ENCODE measurements at regions not wholly inside any gene's neighbourhood (a gene's known extent, or its start where the extent isn't known, plus 50 kb on each side); places are given as distances from the start of the nearest gene placed in this dataset.

DNA sequence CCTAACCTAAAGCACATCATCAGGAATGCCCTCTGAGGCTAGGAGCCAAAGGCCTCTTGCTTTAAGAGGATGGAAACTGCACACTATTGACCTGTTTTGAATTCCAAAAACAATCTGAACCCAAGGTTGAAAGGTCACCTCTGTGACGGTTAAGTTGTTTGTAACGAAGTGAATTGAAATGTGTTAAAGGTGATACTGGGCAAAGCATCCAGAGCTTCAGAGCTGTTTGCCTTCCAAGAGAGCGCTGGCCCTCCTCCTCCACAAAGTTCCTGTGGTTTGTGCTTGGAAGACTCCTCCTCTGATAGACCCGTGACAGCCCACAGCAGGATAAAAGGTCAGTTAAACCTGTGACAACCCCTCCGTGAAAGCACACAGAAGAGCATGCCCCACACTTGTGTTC lies 133.7 kb upstream of the CTTNBP2 start:
- ATAC-seq (no peak), DNase-seq (no peak)
- Mint-ChIP-seq H3K4me3 (no peak overlapping the region), H3K27me3 (peaks cover 1 to 29% (median 7%) of the 10 kb centered on the region in 5 donors), H3K4me1 (no peaks in the 10 kb centered on the region), H3K36me3 (no peaks in the 10 kb centered on the region), H3K27ac (no peak overlapping the region), H3K9me3 (peaks cover 0 to 9% (median 2%) of the 10 kb centered on the region in 9 donors)
- POLR2A ChIA-PET, result no interaction called here

DNA sequence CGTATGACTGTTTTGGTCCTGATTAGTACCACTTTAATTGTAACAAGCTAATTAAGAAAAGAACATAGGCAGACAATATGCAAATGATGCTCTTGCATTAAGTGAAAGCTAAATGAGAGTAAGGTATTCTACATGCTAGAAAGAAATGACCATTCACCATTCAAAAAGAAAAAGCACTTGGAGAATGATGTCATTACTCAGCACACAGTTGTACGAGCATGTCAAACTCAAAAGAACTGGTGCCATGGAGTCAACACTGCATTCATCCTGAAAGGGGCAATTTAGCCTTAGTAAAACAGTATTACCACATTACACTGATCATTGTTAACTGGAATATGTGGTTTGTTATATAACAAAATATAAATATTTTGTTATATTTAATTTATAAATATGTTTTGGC lies 136.2 kb upstream of the CTTNBP2 start:
- ATAC-seq (no peak), DNase-seq (no peak)
- Mint-ChIP-seq H3K9me3 (peaks cover 0 to 9% (median 2%) of the 10 kb centered on the region in 9 donors), H3K27ac (no peak overlapping the region), H3K4me1 (no peaks in the 10 kb centered on the region), H3K4me3 (no peak overlapping the region), H3K36me3 (no peaks in the 10 kb centered on the region), H3K27me3 (peaks cover 1 to 28% (median 7%) of the 10 kb centered on the region in 5 donors)
- POLR2A ChIA-PET, result no interaction called here

DNA sequence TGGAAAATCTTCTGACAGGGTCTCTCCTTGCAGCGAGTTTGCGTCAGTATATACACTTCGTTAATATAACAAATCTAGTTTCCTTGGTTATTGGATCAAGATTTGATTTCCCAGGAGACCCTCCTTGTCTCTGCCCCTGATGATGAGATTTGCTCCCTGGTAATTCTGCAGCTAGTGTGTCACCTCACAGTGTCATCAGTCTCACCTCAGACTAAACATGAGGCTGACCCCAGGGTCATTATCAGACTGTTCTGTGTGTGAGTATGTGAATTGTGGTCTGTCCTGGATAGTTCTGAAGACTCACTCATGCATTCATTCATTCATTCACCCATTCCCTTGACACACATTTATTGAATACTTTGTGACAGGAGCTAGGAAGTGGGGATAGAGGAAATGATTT lies 138.4 kb upstream of the CTTNBP2 start:
- POLR2A ChIA-PET, result no interaction called here
- H3K4me1 Mint-ChIP-seq, result no peaks in the 10 kb centered on the region

DNA sequence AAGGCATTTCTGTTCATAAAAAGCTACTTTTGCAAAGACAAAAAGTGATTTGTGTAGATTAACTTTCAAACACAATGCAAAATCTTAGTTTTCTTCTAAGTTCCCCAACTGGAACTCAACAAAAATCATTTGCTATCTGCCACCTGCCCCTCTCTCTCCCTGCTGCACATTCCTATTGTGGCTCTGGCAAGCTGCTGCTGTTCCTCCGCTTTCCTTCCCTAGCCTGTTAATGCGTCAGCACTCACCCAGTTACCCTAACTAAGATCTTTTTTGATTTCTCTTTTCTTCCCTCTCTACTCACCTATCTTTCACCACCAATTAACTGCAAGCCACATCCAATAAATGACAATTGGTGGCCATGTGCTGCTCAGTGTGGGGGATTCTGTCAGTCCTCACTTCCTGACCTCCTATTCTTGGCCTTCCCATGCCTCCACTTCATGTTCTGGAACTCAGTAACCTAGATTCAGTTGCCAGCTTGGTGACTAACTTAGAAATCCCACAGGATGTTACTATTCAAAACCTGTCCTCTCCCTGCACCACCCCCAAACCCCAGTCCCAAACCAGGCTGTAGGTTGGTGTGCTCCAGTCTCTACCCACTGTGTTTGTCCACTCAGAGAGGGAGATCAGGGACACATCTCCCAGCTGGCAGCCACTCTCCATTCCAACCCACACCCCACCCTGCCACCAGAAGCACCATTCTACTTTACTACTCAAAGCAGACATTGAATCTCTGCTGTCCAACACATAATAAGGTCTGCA lies 140.2 kb upstream of the CTTNBP2 start:
- peaks cover 0 to 15% (median 8%) of the 10 kb centered on the region in 9 donors for H3K9me3 Mint-ChIP-seq
- POLR2A ChIA-PET, result no interaction called here
- ATAC-seq, result no peak

More for the DNA sequence above, 138.4 kb upstream of the CTTNBP2 start:
- Mint-ChIP-seq H3K4me3 (no peak overlapping the region), H3K36me3 (no peaks in the 10 kb centered on the region), H3K27me3 (peaks cover 0 to 15% (median under 1%) of the 10 kb centered on the region in 5 donors), H3K9me3 (peaks cover 0 to 9% (median 2%) of the 10 kb centered on the region in 9 donors), H3K27ac (no peak overlapping the region)
- DNase-seq (no peak), ATAC-seq (no peak)

DNA sequence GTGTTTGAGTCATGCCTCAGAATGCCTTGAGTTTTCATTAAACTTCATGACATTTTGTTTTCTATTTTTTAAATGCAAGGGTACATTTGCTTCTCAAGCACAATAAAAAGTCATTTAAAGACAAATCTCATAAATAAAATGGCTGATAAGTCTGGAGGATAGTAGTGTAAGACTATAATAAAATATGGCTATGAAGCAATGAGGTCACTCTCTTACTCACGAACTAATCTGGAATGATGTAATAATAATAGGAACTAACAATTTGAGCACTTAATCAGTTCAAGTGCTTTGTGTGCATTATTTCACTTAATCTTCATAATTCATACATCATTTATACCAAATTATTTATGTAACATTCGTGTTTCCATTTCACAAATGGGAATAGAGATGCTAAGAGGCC lies 149.3 kb upstream of the CTTNBP2 start:
- Mint-ChIP-seq H3K36me3 (peaks cover 0 to 3% (median 0%) of the 10 kb centered on the region in 3 donors), H3K4me3 (no peak overlapping the region), H3K27ac (no peak overlapping the region), H3K27me3 (no peaks in the 10 kb centered on the region), H3K4me1 (no peaks in the 10 kb centered on the region), H3K9me3 (peaks cover 0 to 23% (median 7%) of the 10 kb centered on the region in 9 donors)
- POLR2A ChIA-PET, result no interaction called here
- no peak for ATAC-seq
- DNase-seq, result no peak

More for the DNA sequence above, 140.2 kb upstream of the CTTNBP2 start:
- no peak for DNase-seq
- H3K27me3 Mint-ChIP-seq, result peaks cover 0 to 20% (median 0%) of the 10 kb centered on the region in 5 donors
- H3K4me3 Mint-ChIP-seq, result no peak overlapping the region
- no peaks in the 10 kb centered on the region for H3K4me1 Mint-ChIP-seq
- peaks cover 0 to 10% (median 0%) of the 10 kb centered on the region in 3 donors for H3K36me3 Mint-ChIP-seq
- H3K27ac Mint-ChIP-seq, result no peak overlapping the region

DNA sequence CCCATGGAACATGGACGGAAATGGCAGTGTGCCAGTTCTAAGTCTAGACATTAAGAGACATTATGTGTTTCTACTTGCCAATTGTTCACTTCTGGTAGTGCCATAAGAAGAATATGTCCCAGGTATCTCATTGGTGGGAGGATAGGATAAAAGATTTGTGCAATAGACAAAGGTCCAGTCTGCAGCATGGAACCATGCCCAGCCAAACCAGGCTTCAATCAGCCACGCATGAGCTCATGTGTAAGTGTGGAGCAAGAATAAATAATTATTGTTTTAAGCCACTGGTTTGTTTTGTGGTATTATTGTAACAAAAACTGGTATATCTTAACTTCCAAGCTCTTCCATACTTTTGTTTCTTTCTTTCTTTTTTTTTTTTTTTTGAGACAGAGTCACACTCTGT lies 153.6 kb upstream of the CTTNBP2 start:
- DNase-seq (no peak), ATAC-seq (no peak)
- Mint-ChIP-seq H3K36me3 (no peaks in the 10 kb centered on the region), H3K27me3 (peaks cover 0 to 2% (median 0%) of the 10 kb centered on the region in 5 donors), H3K27ac (no peak overlapping the region), H3K4me1 (no peaks in the 10 kb centered on the region), H3K4me3 (no peak overlapping the region), H3K9me3 (no peaks in the 10 kb centered on the region)
- POLR2A ChIA-PET, result no interaction called here

DNA sequence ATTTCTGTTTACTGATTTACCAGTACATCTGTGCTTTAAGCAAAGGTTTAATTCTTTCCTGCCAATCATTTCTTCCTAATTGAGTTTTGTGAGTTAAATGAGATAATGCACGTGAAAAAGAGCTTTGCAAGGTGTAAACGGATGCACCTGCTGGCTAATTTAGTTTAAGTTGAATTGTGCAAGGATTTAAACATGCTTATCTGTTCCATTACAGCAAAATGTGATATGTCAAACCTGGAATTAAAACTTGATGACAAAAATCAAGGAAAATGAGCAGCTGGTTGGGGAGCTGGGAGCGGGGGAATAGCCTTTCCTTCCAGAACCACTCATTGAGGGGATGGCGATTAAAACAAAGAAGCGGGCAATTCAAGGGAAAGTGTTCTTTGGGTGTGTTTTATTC lies 155.0 kb upstream of the CTTNBP2 start:
- H3K9me3 Mint-ChIP-seq, result no peaks in the 10 kb centered on the region
- POLR2A ChIA-PET, result no interaction called here
- H3K36me3 Mint-ChIP-seq, result no peaks in the 10 kb centered on the region
- peaks cover 0 to 2% (median 0%) of the 10 kb centered on the region in 5 donors for H3K27me3 Mint-ChIP-seq
- H3K27ac Mint-ChIP-seq, result no peak overlapping the region
- no peaks in the 10 kb centered on the region for H3K4me1 Mint-ChIP-seq
- no peak overlapping the region for H3K4me3 Mint-ChIP-seq
- ATAC-seq (no peak), DNase-seq (no peak)

DNA sequence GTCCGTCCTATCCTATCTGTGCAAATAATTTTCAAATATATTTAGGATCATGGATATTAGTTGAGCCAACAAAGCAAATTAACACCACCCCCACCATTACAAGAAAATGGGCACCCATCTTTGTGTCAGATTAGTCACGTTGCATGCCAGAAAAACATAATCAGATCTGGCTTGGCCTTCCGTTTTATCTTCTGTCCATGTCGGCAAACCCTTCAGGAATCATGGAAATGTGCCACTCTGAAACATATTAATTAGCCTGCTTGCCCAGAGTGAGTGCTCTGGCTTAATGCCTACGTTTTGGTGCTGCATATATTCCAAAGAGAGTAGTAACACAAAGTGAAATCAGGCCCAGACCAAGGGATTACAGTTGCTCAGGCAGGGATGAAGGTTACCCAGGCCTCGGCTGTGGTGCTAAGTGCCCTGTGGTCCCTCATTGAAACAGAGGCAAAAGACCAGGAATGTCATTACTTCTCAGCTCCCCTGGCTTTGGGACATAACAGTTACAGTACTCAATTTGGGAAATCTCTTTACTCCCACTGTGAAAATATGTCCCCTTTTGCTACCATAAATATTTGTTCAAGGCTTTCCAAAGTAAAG lies 154.0 kb upstream of the LSM8 start:
- Mint-ChIP-seq H3K36me3 (no peaks in the 10 kb centered on the region), H3K9me3 (peaks cover 0 to 9% (median 0%) of the 10 kb centered on the region in 9 donors), H3K4me1 (no peaks in the 10 kb centered on the region), H3K4me3 (no peak overlapping the region), H3K27me3 (peaks cover 1 to 11% (median 5%) of the 10 kb centered on the region in 5 donors), H3K27ac (no peak overlapping the region)
- ATAC-seq, result no peak
- DNase-seq, result no peak
- POLR2A ChIA-PET, result no interaction called here

DNA sequence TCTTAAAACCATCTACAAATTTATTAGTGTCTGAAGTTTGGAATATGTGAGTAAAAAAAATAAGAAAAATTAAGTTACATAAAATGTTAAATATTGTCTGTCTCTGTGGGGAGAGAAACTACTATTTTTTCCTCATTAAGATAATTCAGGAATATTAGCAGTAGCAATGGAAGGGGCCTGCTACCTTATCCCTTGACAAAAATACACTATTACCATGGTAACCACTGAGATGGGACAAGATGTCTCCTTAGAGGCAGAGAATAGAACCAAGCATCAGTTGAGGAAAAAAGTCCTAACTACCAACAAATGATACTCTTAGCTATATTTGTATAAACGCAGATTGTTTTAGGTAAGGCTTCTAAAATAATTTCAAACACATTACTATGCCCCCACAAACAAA lies 150.7 kb upstream of the LSM8 start:
- peaks cover 1 to 20% (median 5%) of the 10 kb centered on the region in 5 donors for H3K27me3 Mint-ChIP-seq
- ATAC-seq (no peak), DNase-seq (no peak)
- H3K9me3 Mint-ChIP-seq, result peaks cover 0 to 14% (median 0%) of the 10 kb centered on the region in 9 donors
- no peak overlapping the region for H3K4me3 Mint-ChIP-seq
- POLR2A ChIA-PET, result no interaction called here
- H3K27ac Mint-ChIP-seq, result no peak overlapping the region
- no peaks in the 10 kb centered on the region for H3K36me3 Mint-ChIP-seq
- H3K4me1 Mint-ChIP-seq, result no peaks in the 10 kb centered on the region

DNA sequence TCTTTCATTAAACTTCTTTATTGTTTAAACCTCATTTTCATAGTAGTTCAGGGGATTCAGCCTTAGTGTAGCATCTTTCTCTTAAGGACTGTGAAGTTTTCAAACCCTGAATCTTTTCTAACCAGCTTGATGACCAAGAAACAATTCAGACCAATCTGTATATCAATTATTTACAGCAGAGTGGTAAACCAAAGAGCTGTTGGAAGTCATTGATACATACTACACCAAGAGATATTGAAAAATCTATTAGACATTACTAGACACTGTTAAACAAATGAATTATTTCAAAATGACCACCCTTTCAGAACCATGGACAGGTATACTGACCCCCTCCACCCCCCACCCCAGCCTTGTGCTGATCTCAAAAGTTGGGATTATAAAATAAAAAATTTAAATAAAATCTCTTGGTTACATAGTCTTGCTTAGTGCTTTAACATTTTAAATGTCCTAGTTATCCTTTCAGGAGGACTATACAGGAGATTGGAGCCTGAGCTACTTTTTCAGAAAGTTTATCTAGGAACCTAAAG lies 143.9 kb upstream of the LSM8 start:
- Mint-ChIP-seq H3K27ac (no peak overlapping the region), H3K4me1 (no peaks in the 10 kb centered on the region), H3K36me3 (no peaks in the 10 kb centered on the region), H3K4me3 (no peak overlapping the region), H3K9me3 (peaks cover 0 to 4% (median 0%) of the 10 kb centered on the region in 9 donors), H3K27me3 (peaks cover under 1 to 24% (median 2%) of the 10 kb centered on the region in 5 donors)
- ATAC-seq, result no peak
- POLR2A ChIA-PET, result no interaction called here
- no peak for DNase-seq

DNA sequence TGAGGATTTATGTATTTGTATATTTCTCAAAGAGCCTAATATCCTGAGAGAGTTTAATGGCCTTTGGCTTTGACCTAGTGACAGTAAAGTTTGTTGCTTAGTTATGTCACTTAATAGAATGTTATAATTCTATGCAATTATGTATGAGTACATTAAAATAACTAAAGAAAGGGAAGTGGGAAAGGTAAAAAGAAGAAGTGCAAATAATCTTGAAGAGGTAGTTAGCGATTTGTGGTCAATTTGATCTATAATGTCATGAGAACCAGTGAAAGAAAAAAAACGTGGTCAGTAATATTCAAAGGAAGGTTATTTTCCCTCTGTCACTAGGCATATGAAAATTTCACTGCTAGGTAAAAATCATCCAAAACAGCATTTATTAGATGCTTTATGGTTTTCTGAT lies 143.4 kb upstream of the LSM8 start:
- peaks cover 0 to 19% (median 2%) of the 10 kb centered on the region in 5 donors for H3K27me3 Mint-ChIP-seq
- no peaks in the 10 kb centered on the region for H3K4me1 Mint-ChIP-seq

DNA sequence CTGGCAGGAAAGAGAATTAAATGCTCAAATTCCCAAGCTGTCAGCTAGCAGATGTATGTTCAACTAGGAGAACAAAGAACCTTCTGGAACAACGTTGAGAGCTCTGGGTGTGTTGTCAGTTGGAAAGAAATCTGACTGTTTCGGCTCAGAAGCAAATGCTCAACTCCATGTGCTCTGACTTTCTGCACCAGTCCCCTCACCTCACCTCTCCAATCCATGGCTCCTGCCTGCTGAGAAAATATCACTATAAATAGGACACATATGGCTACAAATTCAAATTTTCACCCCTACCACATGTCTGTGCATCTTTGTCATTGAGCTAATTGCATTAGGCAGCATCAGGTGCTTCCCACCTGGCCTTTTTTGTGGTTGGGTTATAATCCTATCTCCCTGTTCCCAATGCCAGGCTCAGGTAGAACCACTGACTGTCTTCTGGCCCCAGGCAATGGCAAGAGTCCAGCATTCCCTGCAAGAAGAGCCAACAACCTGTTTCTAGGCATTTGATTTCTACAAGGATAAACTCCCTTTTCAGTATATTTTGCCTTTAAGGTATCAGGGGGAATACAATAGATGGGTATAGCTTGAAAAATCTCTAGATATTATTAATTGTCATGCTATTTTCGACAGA lies 142.6 kb upstream of the LSM8 start:
- Mint-ChIP-seq H3K36me3 (no peaks in the 10 kb centered on the region), H3K4me3 (no peak overlapping the region), H3K4me1 (no peaks in the 10 kb centered on the region), H3K27me3 (peaks cover 0 to 16% (median 6%) of the 10 kb centered on the region in 5 donors), H3K9me3 (peaks cover 0 to 4% (median 0%) of the 10 kb centered on the region in 9 donors), H3K27ac (no peak overlapping the region)
- DNase-seq (no peak), ATAC-seq (no peak)
- POLR2A ChIA-PET, result no interaction called here

More for the DNA sequence above, 143.4 kb upstream of the LSM8 start:
- peaks cover 0 to 4% (median 0%) of the 10 kb centered on the region in 9 donors for H3K9me3 Mint-ChIP-seq
- POLR2A ChIA-PET, result no interaction called here
- no peak for DNase-seq
- no peak overlapping the region for H3K27ac Mint-ChIP-seq
- no peak for ATAC-seq
- no peaks in the 10 kb centered on the region for H3K36me3 Mint-ChIP-seq
- H3K4me3 Mint-ChIP-seq, result no peak overlapping the region

DNA sequence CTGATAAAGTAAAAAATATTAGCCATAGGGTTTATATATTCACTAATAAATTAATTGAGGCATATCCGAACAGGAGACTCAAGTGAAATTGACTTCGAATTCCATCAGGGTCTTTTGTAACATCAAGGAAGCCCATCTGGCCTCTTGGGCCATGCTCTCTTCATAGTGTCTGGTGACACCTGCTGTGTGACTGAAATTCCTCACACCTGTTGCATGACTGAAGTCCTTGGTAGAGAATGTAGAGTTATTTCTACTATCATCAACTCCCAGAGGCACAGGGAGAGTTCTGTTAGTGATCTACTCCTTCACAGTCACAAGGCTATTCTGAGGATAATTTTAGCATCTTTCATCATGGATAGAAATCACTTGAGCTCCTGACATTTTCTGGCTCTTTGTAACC lies 138.3 kb upstream of the LSM8 start:
- Mint-ChIP-seq H3K27me3 (peaks cover 0 to 10% (median 6%) of the 10 kb centered on the region in 5 donors), H3K9me3 (peaks cover 0 to 4% (median 0%) of the 10 kb centered on the region in 9 donors), H3K4me1 (no peaks in the 10 kb centered on the region), H3K4me3 (no peak overlapping the region), H3K27ac (no peak overlapping the region), H3K36me3 (no peaks in the 10 kb centered on the region)
- no peak for DNase-seq
- POLR2A ChIA-PET, result no interaction called here
- no peak for ATAC-seq

Data from naive thymus-derived CD8-positive, alpha-beta T cell (primary cell).